GM21390 (cell line): ENCODE measurements at regions not wholly inside any gene's neighbourhood (a gene's known extent, or its start where the extent isn't known, plus 50 kb on each side); places are given as distances from the start of the nearest gene placed in this dataset.

ENCODE experiments used
- ATAC-seq: cut with Tn5 transposase; IDR thresholded peaks from one replicate; pipeline ENCODE4 v1.9.1; 2021; ENCODE audit not compliant: unreplicated experiment

DNA sequence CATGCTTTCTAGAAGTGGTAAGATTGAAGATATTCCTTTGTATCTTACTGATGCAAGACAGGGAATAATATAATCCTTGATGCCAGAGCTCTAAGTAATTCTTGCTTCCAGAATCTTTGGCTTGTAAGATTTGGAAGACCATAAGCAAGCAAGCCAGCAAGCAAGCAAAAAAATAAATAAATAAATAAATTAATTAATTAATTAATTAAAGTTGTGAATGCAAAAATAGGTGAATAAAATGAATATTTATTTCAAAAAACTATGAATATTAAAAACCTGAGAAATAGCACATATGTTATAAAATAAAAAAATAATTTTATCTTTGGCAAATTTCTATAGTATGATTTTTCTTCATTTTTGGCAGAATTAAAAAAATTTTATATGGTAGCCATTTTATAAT, 750.2 kb upstream of the ARRDC4 start:
- no peak for ATAC-seq

DNA sequence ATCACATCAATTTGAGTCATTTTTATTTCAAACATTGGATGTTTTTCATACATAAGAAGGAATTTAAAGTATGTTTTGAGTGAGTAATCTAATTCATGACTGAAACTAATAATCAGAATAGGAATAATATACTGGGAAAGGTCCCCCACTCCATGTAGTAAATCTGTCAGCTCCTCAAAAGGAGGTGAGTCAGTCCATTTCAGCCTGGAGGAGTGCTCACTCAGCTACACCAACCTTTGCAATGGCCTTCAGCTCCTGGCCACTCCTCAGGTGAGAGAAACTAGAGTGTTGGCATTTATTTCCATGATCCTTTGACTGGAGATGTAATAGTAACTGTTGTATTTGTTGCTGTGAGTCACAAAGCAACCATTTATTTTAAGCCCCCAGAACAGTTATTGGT, 744.9 kb upstream of the ARRDC4 start:
- ATAC-seq: no peak

DNA sequence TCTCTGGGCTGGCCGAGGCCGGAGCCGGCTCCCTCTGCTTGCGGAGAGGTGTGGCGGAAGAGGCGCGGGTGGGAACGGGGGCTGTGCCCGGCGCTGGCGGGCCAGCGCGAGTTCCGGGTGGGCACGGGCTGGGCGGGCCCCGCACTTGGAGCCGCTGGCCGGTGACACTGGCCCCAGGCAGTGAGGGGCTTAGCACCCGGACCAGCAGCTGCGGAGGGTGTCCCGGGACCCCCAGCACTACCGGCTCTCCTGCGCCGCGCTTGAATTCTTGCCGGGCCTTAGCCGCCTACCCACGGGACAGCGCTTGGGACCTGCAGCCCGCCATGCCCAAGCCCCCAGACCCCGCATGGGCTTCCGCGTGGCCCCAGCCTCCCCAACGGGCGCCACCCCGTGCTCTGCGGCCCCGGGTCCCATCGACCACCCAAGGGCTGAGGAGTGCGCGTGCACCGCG, 736.3 kb upstream of the ARRDC4 start:
- no peak for ATAC-seq

DNA sequence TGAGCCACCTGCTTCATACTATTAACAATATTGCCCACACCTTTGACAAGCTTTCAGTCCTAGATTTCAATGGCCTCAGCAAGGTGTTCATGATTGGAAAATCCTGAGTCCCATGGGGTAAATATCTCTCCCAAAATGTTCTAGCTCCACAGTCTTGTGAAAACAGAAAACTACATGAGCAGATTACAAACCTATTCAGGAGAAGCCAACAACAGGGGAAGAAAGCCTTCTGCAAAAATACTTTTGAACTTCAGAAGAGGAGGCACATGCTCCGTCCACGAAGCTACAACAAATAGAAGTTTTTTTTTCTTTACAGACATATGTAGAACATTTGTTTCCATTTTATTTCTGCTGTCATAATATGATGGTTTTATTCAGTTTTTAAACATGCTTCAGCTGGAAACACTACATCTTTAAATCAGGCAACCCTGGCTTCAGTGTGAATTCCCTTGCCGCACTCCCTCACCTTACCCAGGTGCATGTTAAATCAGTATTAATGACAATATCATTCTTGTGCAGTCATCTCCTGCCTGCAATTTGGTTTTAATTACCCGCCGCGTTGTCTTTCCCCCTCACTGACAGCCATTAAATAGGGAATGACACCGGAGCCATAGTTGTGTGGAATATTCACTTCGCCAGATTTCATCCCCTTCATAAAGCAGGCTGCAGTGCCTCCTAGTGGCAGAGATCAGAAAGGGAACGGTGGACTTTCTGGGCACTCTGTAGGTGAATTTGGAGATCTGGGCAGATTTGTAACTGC, 725.5 kb upstream of the ARRDC4 start:
- ATAC-seq: peak; percentile 55

DNA sequence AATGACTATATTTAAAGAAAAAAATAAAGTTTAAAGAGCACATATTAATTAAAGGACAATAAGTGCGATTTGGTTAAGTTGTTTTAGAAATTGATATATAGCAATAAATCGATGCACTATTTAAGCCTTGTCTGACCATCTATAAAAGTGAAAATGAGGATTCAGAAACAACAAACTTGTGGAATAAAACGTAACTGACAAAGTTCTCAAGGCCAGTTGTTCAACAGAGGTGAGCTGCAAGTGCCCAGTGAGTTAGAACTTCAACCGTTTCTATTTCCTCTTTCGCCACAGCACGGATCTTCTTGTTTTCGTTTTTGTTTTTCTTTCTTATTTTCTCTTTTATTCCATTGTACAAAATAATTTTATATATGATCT, 724.9 kb upstream of the ARRDC4 start:
- ATAC-seq: no peak

DNA sequence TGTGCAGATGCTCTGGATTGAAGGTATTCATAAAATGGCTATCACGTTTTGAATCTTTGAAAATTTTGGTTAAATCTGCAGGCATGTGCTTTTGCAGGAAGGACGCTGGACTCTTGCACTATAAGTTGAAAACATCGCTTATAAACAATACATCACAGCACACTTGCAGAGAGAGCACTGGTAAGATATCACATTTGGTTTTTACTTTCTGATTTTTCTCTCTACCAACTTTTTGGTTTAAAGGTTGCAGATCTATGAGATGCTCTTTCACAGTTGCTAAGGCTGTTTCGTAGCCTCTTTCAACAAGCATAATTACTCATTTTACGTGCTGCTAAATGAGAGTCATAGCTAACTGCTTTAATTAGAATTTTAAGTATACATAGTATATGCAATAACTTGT, 724.4 kb upstream of the ARRDC4 start:
- no peak for ATAC-seq

DNA sequence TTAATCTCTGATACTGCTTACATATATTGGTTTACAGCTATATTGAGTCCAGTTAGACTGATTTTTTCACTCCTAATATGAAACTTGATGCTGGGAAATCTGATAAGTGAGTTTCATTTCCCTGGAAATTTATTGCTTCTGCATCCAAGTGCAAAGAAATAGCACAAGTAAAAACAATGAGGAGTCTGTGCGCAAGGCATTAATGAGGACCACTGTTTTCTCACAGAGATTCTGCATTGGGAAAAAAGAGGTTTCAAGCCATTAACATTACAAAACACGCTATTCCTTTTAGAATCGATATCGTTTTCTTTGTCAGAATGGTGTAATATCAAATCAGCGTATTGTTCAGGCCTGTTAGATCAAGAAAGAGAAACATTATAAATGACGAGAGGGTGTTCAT, 723.3 kb upstream of the ARRDC4 start:
- ATAC-seq: no peak

DNA sequence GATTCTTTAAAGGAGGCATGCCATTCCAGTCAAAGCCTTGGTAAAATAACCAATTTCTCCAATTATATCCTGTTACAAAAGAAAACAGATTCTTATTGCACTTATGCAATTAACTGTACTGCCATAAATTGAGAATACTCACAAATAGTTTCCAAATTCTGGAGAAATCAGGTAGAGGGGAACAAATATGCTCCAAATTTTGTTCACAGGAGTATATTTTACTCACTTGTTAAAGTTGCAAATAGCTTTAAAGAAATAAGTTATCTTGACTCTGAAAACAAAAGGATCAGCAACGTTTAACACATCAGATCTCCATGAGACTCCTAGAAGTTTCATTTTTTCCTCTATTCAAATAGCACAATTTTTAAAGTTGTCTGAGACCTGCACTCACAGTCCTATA, 712.1 kb upstream of the ARRDC4 start:
- ATAC-seq: no peak

DNA sequence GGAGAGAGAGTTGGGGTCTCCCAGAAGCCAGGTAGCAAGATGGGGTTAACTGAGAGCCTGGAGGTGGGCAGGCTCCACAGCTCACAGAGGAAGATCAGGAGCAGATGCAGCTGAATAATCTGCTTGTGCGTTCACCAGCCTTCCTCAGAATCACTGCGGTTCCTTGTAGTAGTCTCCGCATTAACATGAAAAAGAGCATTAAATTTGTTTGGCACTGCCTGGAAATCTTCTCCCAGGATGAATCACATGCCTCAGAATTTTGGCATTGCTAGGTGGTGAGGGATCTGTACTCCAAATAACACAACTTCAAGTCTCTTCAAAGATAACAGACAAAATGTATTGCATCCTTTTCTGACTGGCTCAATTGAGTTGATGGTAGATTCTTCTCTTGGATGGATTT, 700.6 kb upstream of the ARRDC4 start:
- no peak for ATAC-seq

DNA sequence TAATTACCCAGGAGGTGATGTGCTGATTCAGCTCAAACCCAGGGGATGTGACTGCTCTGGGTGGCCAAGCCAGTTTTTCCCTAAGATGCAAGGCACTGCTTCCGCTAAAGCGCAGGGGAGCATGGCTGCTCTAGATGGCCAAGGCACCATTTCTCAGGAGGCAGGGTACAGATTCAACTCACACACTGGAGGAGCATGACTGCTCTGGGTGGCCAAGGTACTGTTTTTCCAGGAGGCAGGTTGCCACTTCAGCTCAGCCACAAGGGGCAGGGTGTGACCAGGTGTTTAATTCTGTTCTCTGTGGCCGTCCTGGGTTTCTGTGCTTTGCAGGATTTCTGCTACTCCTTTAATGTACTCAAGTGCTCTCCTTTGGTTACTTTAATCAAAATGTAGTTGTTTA, 659.3 kb upstream of the ARRDC4 start:
- ATAC-seq: no peak

DNA sequence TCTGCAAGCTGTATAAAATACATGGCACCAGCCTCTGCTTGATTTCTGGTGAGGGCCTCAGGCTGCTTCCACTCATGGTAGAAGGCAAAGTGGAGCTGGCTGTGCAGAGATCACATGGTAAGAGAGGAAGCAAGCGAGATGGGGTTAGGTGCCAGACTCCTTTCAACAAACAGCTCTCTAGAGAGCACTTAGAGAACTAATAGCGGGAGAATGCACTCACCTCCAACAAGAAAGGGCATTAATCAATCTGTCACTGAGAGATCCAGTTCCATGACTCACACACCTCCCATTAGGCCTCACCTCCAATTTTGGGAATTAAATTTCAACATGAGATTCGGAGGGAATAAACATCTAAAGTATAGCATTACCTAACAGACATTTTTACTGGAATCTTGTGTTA, 644.1 kb upstream of the ARRDC4 start:
- ATAC-seq: no peak

DNA sequence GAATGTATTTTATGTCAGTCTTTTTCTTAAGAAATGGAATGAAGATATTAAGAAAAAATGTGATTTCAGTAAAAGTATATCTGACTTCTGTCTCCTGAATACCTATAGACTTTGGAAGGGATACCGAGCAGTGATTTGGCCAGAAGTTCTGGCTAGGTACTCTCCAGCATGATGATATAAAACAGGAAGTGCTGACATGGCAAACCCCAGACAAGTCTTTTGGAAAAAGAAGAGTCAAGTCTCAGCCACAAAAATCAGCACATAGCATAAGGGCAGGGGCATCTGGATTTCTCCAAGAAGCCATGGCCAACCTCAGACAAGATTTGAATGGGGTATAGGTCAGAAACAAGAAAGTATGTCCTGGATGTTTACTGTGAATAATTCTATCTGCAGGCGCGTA, 643.3 kb upstream of the ARRDC4 start:
- no peak for ATAC-seq

DNA sequence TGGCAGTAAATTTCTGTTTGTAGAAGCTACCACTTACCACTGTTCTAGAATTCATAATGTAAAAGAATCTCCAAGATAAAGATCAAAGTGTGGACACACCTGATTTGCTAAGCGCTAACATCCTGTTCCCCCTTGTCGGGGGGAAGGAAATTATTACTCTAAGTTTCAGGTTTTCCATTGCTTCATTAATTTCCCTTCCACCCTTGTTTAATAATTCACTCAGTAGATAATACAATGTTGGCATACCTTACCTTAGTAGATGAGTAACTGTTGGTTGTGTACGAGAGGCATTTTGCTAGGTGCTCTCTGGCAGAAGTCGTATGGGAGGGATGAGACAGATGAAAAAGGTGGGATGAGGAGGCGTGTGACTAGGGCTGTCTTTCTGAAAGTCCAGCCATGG, 641.2 kb upstream of the ARRDC4 start:
- no peak for ATAC-seq

DNA sequence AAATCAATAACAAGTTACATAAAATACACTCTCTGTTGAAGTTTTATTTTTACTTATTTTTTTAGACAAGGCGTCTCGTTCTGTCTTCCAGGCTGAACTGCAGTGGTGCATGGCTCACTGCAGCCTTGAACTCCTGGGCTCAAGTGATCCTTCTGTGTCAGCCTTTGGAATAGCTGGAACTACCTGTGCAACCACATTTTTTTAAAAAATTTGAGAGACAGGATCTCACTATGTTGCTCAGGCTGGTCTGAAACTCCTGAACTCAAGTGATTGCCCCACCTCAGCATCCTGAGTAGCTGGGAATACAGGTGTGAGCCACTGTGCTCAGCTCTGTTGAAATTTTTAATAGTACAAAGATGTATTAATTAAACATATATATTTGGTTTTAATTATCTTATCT, 614.3 kb upstream of the ARRDC4 start:
- no peak for ATAC-seq

DNA sequence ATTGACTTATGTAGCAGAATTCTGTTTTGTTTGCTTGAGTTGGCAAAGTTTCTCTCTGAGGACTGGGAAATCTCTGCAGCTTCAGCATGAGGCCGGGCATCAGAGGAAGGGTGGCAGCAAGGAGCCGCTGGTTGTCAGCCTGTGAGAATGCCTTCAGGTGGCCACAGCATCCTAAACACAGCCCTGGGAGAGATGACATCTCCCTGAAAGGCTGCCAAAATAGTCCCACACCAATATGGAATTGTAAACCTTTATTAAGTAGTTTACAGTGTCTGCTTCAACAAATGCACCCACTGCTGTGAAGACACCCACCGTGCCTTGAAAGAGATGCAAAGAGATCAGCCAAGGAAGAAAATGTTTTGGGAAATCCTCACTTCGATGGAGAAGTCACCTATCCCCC, 609.7 kb upstream of the ARRDC4 start:
- ATAC-seq: no peak

DNA sequence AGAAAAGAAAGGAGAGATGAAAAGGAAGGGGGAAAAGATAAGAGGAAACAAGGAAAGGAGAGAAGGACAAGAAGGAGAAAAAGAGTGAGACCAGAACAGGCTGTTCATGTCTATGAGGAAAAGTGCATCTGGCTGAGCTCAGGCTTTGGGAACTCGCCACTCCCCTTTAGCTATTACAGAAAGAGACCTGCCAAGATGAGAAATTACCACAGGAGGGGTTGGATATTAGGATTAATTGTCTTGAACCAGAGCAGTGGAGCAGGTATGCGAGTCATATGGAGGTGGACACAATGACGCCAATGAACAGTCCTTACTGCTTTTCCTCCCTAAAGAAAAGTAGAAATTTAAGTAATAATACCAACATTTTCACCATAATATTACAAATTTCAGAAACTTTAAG, 577.0 kb upstream of the ARRDC4 start:
- ATAC-seq: no peak

DNA sequence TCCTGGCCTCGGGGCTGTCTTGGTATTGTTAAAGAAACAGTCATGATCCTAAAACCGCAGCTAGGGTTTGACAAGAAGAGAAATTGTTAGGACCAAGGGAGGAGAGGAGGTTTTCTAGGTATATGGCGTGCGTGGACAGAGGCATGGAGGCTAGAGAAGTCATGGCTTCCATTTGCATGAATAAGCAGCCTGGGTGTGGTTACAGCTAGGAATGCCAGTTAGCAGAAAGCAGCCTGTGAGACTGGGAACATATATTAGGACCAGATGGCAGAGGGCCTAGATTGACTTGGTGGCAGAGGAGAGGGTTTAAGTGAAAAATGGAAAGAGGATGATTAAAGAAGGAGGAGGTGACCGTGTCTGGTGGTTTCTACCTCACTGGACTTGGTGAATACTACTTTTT, 573.6 kb upstream of the ARRDC4 start:
- ATAC-seq: no peak

DNA sequence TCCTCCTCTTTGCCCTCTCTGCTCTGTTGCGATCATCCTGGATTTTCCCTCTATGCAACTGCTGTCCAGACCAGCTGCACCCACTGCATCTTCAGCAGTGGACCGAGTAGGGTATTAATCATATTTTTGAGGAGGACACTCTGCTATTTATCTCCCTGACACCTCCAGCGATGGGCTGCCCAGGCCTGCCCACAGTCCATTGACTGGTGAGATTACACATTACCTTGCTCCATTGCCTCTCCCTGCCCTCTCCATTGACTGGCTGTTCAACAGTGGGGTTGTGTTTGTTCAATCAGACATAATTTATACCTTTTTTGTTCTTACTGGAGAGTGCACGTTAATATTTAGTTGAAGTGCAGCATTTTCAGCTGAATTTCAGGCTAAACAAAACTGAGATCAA, 559.3 kb upstream of the ARRDC4 start:
- no peak for ATAC-seq

DNA sequence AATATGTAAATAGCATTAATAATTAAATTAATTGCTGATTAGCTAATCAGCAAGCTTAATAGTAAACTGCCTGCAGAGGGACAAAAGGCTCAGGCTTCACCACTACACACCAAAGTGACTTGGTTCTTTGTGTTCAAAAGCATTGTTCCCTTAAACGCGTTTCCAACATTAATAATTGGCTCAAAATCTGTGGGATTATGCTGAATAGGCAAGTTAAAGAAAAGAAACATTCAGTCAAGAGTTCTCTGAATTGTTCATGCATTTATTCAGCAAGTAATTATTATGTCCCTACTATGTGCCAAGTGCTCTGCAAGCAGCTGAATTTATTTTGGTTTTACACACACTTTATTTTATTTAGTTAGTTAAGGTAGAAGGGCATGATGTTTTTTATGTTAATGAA, 558.5 kb upstream of the ARRDC4 start:
- no peak for ATAC-seq

DNA sequence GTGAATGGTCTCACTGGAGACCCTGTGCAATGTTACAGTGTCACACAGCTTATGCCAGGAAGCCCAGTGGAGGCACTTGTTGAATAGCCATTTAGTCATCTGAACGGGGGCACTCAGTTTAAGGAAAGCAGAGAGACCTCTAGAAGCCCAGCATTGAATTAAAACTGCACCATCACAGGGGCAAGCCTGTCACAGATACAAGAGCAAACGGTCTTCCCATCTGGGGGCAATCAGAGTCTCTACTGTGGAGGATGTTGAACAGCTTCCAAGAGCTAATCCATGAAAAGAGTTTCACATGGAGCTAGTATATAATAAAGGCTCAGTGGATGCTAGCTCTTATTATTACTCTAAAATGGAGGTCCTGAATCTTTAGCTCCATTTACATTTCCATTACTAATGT, 553.7 kb upstream of the ARRDC4 start:
- ATAC-seq: no peak

DNA sequence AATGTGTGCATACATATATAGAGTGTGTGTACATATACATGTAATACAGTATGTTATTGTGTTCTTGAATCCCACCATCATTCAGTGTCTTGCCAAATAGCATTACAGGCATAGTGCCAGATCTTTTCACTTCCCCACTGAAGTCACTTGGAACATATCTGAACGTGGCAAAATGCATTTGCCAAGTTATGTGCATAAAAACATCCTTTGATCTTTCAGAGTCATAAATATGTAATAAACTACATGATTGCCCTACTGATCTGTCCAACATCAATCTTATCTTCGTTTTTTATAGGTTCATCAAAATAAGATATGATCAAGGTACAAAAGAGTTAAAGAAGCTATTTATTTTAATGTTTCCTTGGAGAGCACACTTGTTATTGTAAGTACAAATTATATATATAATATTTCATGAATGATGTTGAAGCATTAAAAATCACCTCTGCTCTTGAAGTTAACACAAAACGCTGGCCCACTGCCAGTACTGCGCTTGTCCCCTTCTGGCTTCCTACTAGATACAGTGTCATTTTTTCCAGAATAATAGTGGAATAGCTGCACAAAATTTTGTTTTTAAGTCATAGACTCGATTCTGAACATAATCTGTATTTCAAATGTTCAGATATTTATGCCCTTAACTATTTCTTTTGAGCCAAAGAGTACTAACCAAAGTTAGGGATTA, 549.5 kb upstream of the ARRDC4 start:
- ATAC-seq: no peak

DNA sequence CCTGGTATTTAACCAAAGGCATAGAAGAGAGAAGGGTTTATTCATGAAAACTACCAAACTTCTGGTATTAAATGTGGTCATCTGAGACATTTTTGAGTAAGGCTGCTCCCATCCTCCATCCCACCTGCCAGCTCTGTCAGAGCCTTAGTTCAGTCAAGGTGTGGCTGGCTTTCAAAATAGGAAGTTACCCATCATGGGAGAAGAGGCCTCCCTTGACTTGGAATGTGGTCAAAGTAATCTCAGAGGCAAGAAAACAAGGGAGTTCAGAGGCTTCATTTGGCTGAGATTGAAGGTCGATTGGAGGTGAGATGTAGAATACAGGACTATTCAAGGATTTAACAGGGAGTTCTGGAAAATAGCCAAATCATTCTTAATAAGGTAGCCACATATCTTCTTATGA, 540.4 kb upstream of the ARRDC4 start:
- no peak for ATAC-seq

DNA sequence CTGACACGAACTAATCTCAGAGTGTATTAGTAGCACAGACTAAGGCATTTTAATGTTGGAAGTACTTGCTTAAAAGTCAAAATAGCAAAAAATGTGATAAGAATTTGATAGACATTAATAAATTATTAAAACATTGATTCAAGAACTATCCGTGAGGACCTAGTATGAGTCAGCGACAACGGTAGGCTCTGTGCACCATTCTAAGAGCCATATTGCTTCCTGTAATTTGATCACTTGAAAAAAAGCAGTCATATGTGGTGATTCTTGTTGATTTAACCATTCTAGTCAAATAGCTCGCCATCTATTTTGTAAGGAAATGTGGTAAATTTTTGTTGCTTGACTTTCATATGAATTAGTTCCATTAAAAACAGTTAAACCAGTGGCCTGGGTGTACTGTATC, 534.9 kb upstream of the ARRDC4 start:
- no peak for ATAC-seq
